ENCODE measurements at regions not wholly inside any gene's neighbourhood (a gene's known extent, or its start where the extent isn't known, plus 50 kb on each side); places are given as distances from the start of the nearest gene placed in this dataset.

- Histone ChIP-seq H3K4me3 (no peak overlapping the region), H3K27ac (no peak overlapping the region), H3K36me3 (peaks cover 3% of the 10 kb centered on the region), H3K27me3 (ENCODE audit: low read depth) (no peaks in the 10 kb centered on the region), H3K9me3 (no peaks in the 10 kb centered on the region), H3K4me1 (no peaks in the 10 kb centered on the region)
- DNase-seq = no peak
- no peak for ATAC-seq
- intact Hi-C loops (cut with DNase I) = no loop called here
- TF ChIP-seq CTCF (IDR thresholded peaks at IDR 0.05) = no peak
Observed at GRCh38 chr6:144725736-144726522, 440.8 kb downstream of the UTRN start.

GRCh38 chr6:144728804-144729203 is 443.7 kb downstream of the UTRN start:
- ATAC-seq (peak in 1 of 2 donors; percentile 69), DNase-seq (no peak)
- Histone ChIP-seq H3K9me3 (no peaks in the 10 kb centered on the region), H3K4me3 (no peak overlapping the region), H3K27me3 (ENCODE audit: low read depth) (no peaks in the 10 kb centered on the region), H3K36me3 (peaks cover 32% of the 10 kb centered on the region), H3K27ac (no peak overlapping the region), H3K4me1 (no peaks in the 10 kb centered on the region)
- intact Hi-C loops (cut with DNase I) = no loop called here
- no peak for TF ChIP-seq CTCF (IDR thresholded peaks at IDR 0.05)

- Histone ChIP-seq H3K4me3 (no peak overlapping the region), H3K4me1 (no peaks in the 10 kb centered on the region), H3K9me3 (no peaks in the 10 kb centered on the region), H3K36me3 (peaks cover 36% of the 10 kb centered on the region), H3K27me3 (ENCODE audit: low read depth) (no peaks in the 10 kb centered on the region), H3K27ac (no peak overlapping the region)
- DNase-seq = no peak
- intact Hi-C loops (cut with DNase I) = no loop called here
- no peak for TF ChIP-seq CTCF (IDR thresholded peaks at IDR 0.05)
- ATAC-seq = no peak
Observed at GRCh38 chr6:144729502-144729901, 444.4 kb downstream of the UTRN start.

- Histone ChIP-seq H3K4me3 (no peak overlapping the region), H3K27me3 (ENCODE audit: low read depth) (no peaks in the 10 kb centered on the region), H3K27ac (no peak overlapping the region), H3K36me3 (peaks cover 41% of the 10 kb centered on the region), H3K4me1 (no peaks in the 10 kb centered on the region), H3K9me3 (no peaks in the 10 kb centered on the region)
- TF ChIP-seq CTCF (IDR thresholded peaks at IDR 0.05) = no peak
- intact Hi-C loops (cut with DNase I) = no loop called here
- ATAC-seq (no peak), DNase-seq (no peak)
Observed at GRCh38 chr6:144730088-144730645, 445.0 kb downstream of the UTRN start.

- no peak for ATAC-seq
- intact Hi-C loops (cut with DNase I) = no loop called here
- Histone ChIP-seq H3K36me3 (peaks cover 41% of the 10 kb centered on the region), H3K27me3 (ENCODE audit: low read depth) (no peaks in the 10 kb centered on the region), H3K4me1 (no peaks in the 10 kb centered on the region), H3K9me3 (no peaks in the 10 kb centered on the region), H3K4me3 (no peak overlapping the region), H3K27ac (no peak overlapping the region)
- DNase-seq = no peak
- no peak for TF ChIP-seq CTCF (IDR thresholded peaks at IDR 0.05)
Observed at GRCh38 chr6:144731229-144731628, 446.1 kb downstream of the UTRN start.
